SU-DHL-6 (cell line): ENCODE measurements at regions not wholly inside any gene's neighbourhood (a gene's known extent, or its start where the extent isn't known, plus 50 kb on each side); places are given as distances from the start of the nearest gene placed in this dataset.

Experiments used
- CTCF ChIP-seq: fragments of 200-600 bp; sonication (generic); IDR thresholded peaks from one replicate; pipeline ENCODE4 v1.5.1; 2017; ENCODE audit warnings: antibody characterized with exemption, mild to moderate bottlenecking, low read length, moderate library complexity; ENCODE audit not compliant: insufficient read depth, poor library complexity, severe bottlenecking
- EZH2phosphoT487 ChIP-seq: fragments of 200-600 bp; sonication (generic), shearing (Covaris generic); conservative IDR thresholded peaks from 2 replicates; pipeline ENCODE4 v1.6.1; 2018; ENCODE audit warnings: mild to moderate bottlenecking, antibody characterized with exemption, low read length, moderate library complexity, mixed read lengths

DNA sequence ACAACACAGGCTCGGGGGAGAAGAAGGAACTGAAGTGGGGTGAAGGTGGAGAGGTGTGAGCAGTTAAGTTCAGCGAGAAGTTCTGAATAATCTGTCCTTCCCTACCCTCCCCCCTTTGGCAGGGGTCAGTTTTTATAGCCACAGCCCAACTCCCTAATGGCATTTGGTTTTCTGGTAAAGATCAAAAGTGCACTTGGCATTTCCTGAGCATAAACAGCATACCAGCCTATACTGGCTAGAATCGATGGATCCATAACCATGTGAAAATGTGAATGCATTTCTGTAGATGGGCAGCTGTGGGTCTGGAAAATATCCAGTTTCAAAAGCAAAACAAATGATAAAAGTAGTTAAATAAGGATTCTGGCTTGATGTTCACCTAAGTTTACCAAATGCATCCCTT, 410.9 kb downstream of the PLK2 start:
- TF ChIP-seq CTCF (no peak), EZH2phosphoT487 (no peak)
